ENCODE measurements at regions not wholly inside any gene's neighbourhood (a gene's known extent, or its start where the extent isn't known, plus 50 kb on each side); places are given as distances from the start of the nearest gene placed in this dataset.
"Not testable (repeated sequence)": the region's sequence is repeated elsewhere in the genome, so short reads cannot be mapped to it uniquely, and the experiment has no call there.

GRCh38 chr5:144009116-144009515 lies 161.3 kb downstream of the YIPF5 start:
- DNase-seq (ENCODE audit: low spot score): no peak

GRCh38 chr5:144011388-144011787 lies 159.1 kb downstream of the YIPF5 start:
- no peak for DNase-seq (ENCODE audit: low spot score)

- DNase-seq (ENCODE audit: low spot score): no peak
Observed at GRCh38 chr5:144013816-144014215, 156.6 kb downstream of the YIPF5 start.

- no peak for DNase-seq (ENCODE audit: low spot score)
Observed at GRCh38 chr5:144015961-144016360, 154.5 kb downstream of the YIPF5 start.

- no peak for DNase-seq (ENCODE audit: low spot score)
Observed at GRCh38 chr5:144017119-144017518, 153.3 kb downstream of the YIPF5 start.

- no peak for DNase-seq (ENCODE audit: low spot score)
Observed at GRCh38 chr5:144017631-144018030, 152.8 kb downstream of the YIPF5 start.

GRCh38 chr5:144024090-144024489 lies 146.4 kb downstream of the YIPF5 start:
- no peak for DNase-seq (ENCODE audit: low spot score)

- DNase-seq (ENCODE audit: low spot score): no peak
Observed at GRCh38 chr5:144024545-144024944, 145.9 kb downstream of the YIPF5 start.

- no peak for DNase-seq (ENCODE audit: low spot score)
Observed at GRCh38 chr5:144026286-144026685, 144.2 kb downstream of the YIPF5 start.

GRCh38 chr5:144028058-144028457 lies 142.4 kb downstream of the YIPF5 start:
- DNase-seq (ENCODE audit: low spot score): no peak

- DNase-seq (ENCODE audit: low spot score): no peak
Observed at GRCh38 chr5:144028636-144029035, 141.8 kb downstream of the YIPF5 start.

- DNase-seq (ENCODE audit: low spot score): no peak
Observed at GRCh38 chr5:144030904-144031303, 139.6 kb downstream of the YIPF5 start.

GRCh38 chr5:144032375-144032774 lies 138.1 kb downstream of the YIPF5 start:
- no peak for DNase-seq (ENCODE audit: low spot score)

GRCh38 chr5:144033486-144033885 lies 137.0 kb downstream of the YIPF5 start:
- DNase-seq (ENCODE audit: low spot score): no peak

- no peak for DNase-seq (ENCODE audit: low spot score)
Observed at GRCh38 chr5:144035046-144035740, 135.3 kb downstream of the YIPF5 start.

GRCh38 chr5:144036476-144036875 lies 134.0 kb downstream of the YIPF5 start:
- no peak for DNase-seq (ENCODE audit: low spot score)

- DNase-seq (ENCODE audit: low spot score): no peak
Observed at GRCh38 chr5:144040615-144041305, 129.7 kb downstream of the YIPF5 start.

GRCh38 chr5:144042156-144042555 lies 128.3 kb downstream of the YIPF5 start:
- DNase-seq (ENCODE audit: low spot score): no peak

GRCh38 chr5:144048259-144048856 lies 122.1 kb downstream of the YIPF5 start:
- DNase-seq (ENCODE audit: low spot score): no peak

GRCh38 chr5:144055391-144055790 lies 115.1 kb downstream of the YIPF5 start:
- DNase-seq (ENCODE audit: low spot score): not testable (repeated sequence)

GRCh38 chr5:144060091-144060490 lies 110.4 kb downstream of the YIPF5 start:
- not testable (repeated sequence) for DNase-seq (ENCODE audit: low spot score)

GRCh38 chr5:144060598-144060997 lies 109.9 kb downstream of the YIPF5 start:
- DNase-seq (ENCODE audit: low spot score): no peak

GRCh38 chr5:144065786-144066185 lies 104.7 kb downstream of the YIPF5 start:
- no peak for DNase-seq (ENCODE audit: low spot score)

All from CD4-positive, alpha-beta T cell treated with Interleukin-2 at 100 ng/mL for 4 hours (primary cell).